Endothelial cell of umbilical vein (primary cell): ENCODE measurements at regions not wholly inside any gene's neighbourhood (a gene's known extent, or its start where the extent isn't known, plus 50 kb on each side); places are given as distances from the start of the nearest gene placed in this dataset.

Experiments
- BruUV-seq: library from RNA; stranded (reverse); fragments of 400-500 nt; replicated peaks from 2 replicates; lab custom pipeline; 2021; lab: Mats Ljungman, UMichigan
- CTCF ChIA-PET: fragments of 300-600, 350-600 bp; sonication (Branson Sonifier 250); formaldehyde crosslinking; loops from one replicate; lab custom pipeline; 2021; ENCODE audit warnings: antibody characterized with exemption, inconsistent platforms; lab: Charles Lee
- POLR2A ChIA-PET: fragments of 300-600, 350-600 bp; sonication (Branson Sonifier 250); formaldehyde crosslinking; loops from one replicate; lab custom pipeline; 2021; ENCODE audit warnings: antibody characterized with exemption, inconsistent platforms; lab: Charles Lee
- DNase-seq: peaks from one replicate; pipeline ENCODE4 v3.0.0-alpha.2; 2011; ENCODE audit warnings: low read depth, low spot score
- FAIRE-seq: peaks from 2 replicates; lab custom pipeline; 2011; peaks lifted over from hg19 to GRCh38; lab: Jason Lieb, UNC
- H2AFZ ChIP-seq: 2 replicates; pipeline ENCODE4 v1.6.0; 2012; ENCODE audit warnings: low read depth, low read length, control low read depth, inconsistent platforms
- H3K27ac ChIP-seq: 2 replicates; pipeline ENCODE4 v1.5.1; 2011; ENCODE audit warnings: low read depth, mild to moderate bottlenecking, control low read depth, low read length, moderate library complexity; ENCODE audit not compliant: insufficient read depth
- H3K27me3 ChIP-seq, 2 experiments: 2 replicates each; pipeline versions ENCODE4 v1.6.0 to v1.6.1; 2011; ENCODE audit warnings: low read length in 2 of 2, mixed read lengths in 1 of 2; ENCODE audit not compliant: control insufficient read depth in 2 of 2, insufficient read depth in 2 of 2
- H3K36me3 ChIP-seq, 2 experiments: 2 replicates in 1 of 2; 3 replicates in 1 of 2; pipeline ENCODE4 v1.5.1; 2011; ENCODE audit warnings: low read length in 2 of 2, mild to moderate bottlenecking in 1 of 2, moderate library complexity in 1 of 2; ENCODE audit not compliant: control insufficient read depth in 2 of 2, insufficient read depth in 2 of 2; ENCODE audit errors: extremely low read depth in 1 of 2
- H3K4me1 ChIP-seq: 3 replicates; pipeline ENCODE4 v1.5.1; 2011; ENCODE audit warnings: mild to moderate bottlenecking, low read length; ENCODE audit not compliant: control insufficient read depth, insufficient read depth; ENCODE audit errors: extremely low read depth
- H3K4me2 ChIP-seq: 2 replicates; pipeline ENCODE4 v1.6.1; 2011; ENCODE audit warnings: low read length, control low read depth, mixed read lengths; ENCODE audit not compliant: insufficient read depth
- H3K4me3 ChIP-seq, 3 experiments: fragments of 200-600 bp in 1 of 3; sonication (generic), shearing (Covaris generic) in 1 of 3; replicated peaks in 1 of 3; 2 replicates each; pipeline ENCODE4 v1.5.1; 2011 to 2016; ENCODE audit warnings: control low read depth in 3 of 3, low read length in 3 of 3, mild to moderate bottlenecking in 2 of 3, inconsistent platforms in 1 of 3, low read depth in 1 of 3, moderate library complexity in 1 of 3; ENCODE audit not compliant: insufficient read depth in 1 of 3
- H3K79me2 ChIP-seq: 2 replicates; pipeline ENCODE4 v1.6.0; 2012; ENCODE audit warnings: low read length, inconsistent platforms; ENCODE audit not compliant: control insufficient read depth, insufficient read depth
- H3K9ac ChIP-seq: replicated peaks from 2 replicates; pipeline ENCODE3; 2011; ENCODE audit warnings: low read length, control low read depth; ENCODE audit not compliant: insufficient read depth; ENCODE audit errors: extremely low read depth
- H3K9me1 ChIP-seq: replicated peaks from 3 replicates; pipeline ENCODE4 v1.6.0; 2011; ENCODE audit warnings: mild to moderate bottlenecking, low read length; ENCODE audit not compliant: control insufficient read depth, insufficient read depth; ENCODE audit errors: extremely low read depth
- H3K9me3 ChIP-seq: replicated peaks from 2 replicates; pipeline ENCODE4 v1.5.1; 2012; ENCODE audit warnings: low read length, inconsistent platforms; ENCODE audit not compliant: control insufficient read depth, insufficient read depth
- H4K20me1 ChIP-seq: replicated peaks from 2 replicates; pipeline ENCODE3; 2011; ENCODE audit warnings: mild to moderate bottlenecking, low read length; ENCODE audit not compliant: control insufficient read depth, insufficient read depth; ENCODE audit errors: extremely low read depth
- CTCF ChIP-seq, 2 donors: IDR thresholded peaks; 1 replicate in 1 of 2; 2 replicates in 1 of 2; pipeline ENCODE4 v1.5.1; 2011; ENCODE audit warnings: low read length in 2 of 2, mild to moderate bottlenecking in 2 of 2, moderate library complexity in 2 of 2, control low read depth in 1 of 2, inconsistent platforms in 1 of 2, low read depth in 1 of 2; ENCODE audit not compliant: insufficient read depth in 1 of 2; ENCODE audit errors: extremely low read depth in 1 of 2
- EZH2 ChIP-seq: IDR thresholded peaks from 2 replicates; pipeline ENCODE4 v1.6.1; 2012; ENCODE audit warnings: borderline replicate concordance, low read depth, mild to moderate bottlenecking, moderate library complexity, low read length, inconsistent platforms; ENCODE audit not compliant: severe bottlenecking
- FOS ChIP-seq: IDR thresholded peaks from 2 replicates; pipeline ENCODE4 v1.6.1; 2011; ENCODE audit warnings: mild to moderate bottlenecking, low read length, moderate library complexity, borderline replicate concordance; ENCODE audit not compliant: insufficient read depth
- GATA2 ChIP-seq: IDR thresholded peaks from 2 replicates; pipeline ENCODE4 v1.7.0; 2011; ENCODE audit warnings: low read depth, mild to moderate bottlenecking, moderate library complexity, mixed read lengths, low read length; ENCODE audit not compliant: insufficient read length, insufficient read depth
- JUN ChIP-seq: IDR thresholded peaks from 2 replicates; pipeline ENCODE4 v1.6.1; 2011; ENCODE audit warnings: borderline replicate concordance, low read depth; ENCODE audit not compliant: insufficient read length, insufficient read depth
- MAX ChIP-seq: IDR thresholded peaks from 2 replicates; pipeline ENCODE4 v1.6.1; 2011; ENCODE audit not compliant: insufficient read depth, insufficient read length
- MYC ChIP-seq: IDR thresholded peaks from one replicate; pipeline ENCODE4 v1.6.1; 2011; ENCODE audit warnings: mild to moderate bottlenecking, low read depth, low read length
- POLR2A ChIP-seq: IDR thresholded peaks from 2 replicates; pipeline ENCODE4 v1.6.1; 2012; ENCODE audit warnings: low read depth, mild to moderate bottlenecking, control low read depth, low read length
- POLR2AphosphoS5 ChIP-seq: IDR thresholded peaks from 2 replicates; pipeline ENCODE4 v1.6.1; 2012; ENCODE audit warnings: low read depth, mild to moderate bottlenecking, control low read depth, low read length, moderate library complexity; ENCODE audit not compliant: insufficient read depth
- dilution Hi-C: fragments of 300-500 bp; cut with MboI; formaldehyde crosslinking; loops from one replicate; pipeline ENCODE4 v1.15.0; 2019; ENCODE audit warnings: low sequenced_read_pairs; ENCODE audit not compliant: extremely low pct_ligation_motif_present
- intact Hi-C: fragments of 100-400 bp; cut with micrococcal nuclease; formaldehyde crosslinking; loops from one replicate; pipeline ENCODE4 v1.10.0; 2022

- Histone ChIP-seq H3K4me1 (no peaks in the 10 kb centered on the region), H3K27me3 (no peaks in the 10 kb centered on the region), H2AFZ (no peak overlapping the region), H3K4me2 (no peak overlapping the region), H3K9me3 (no peaks in the 10 kb centered on the region), H3K27ac (no peak overlapping the region), H3K9me1 (no peaks in the 10 kb centered on the region), H3K4me3 (no peak overlapping the region), H3K79me2 (no peaks in the 10 kb centered on the region), H3K9ac (no peak overlapping the region), H3K36me3 (no peaks in the 10 kb centered on the region), H4K20me1 (no peaks in the 10 kb centered on the region)
- TF ChIP-seq POLR2A (no peak), JUN (no peak), MYC (no peak)
- dilution Hi-C loops (no loop called here), intact Hi-C loops (no loop called here)
- ChIA-PET POLR2A (no interaction called here), CTCF (no interaction called here)
- DNase-seq (no peak), FAIRE-seq (no peak)
- BruUV-seq = no TSS peak
These were observed 54.9 kb upstream of the C4orf54 start for GRCh38 chr4:99712530-99712929.

GRCh38 chr4:99712099-99712498, 54.5 kb upstream of the C4orf54 start:
- no peak for FAIRE-seq
- Histone ChIP-seq H3K27me3 (no peaks in the 10 kb centered on the region), H3K27ac (no peak overlapping the region), H3K4me1 (no peaks in the 10 kb centered on the region), H3K4me2 (no peak overlapping the region), H3K36me3 (no peaks in the 10 kb centered on the region), H2AFZ (no peak overlapping the region), H3K9ac (no peak overlapping the region), H3K9me3 (no peaks in the 10 kb centered on the region), H3K4me3 (no peak overlapping the region), H3K9me1 (no peaks in the 10 kb centered on the region), H4K20me1 (no peaks in the 10 kb centered on the region), H3K79me2 (no peaks in the 10 kb centered on the region)
- dilution Hi-C loops = no loop called here
- BruUV-seq = no TSS peak
- POLR2A ChIA-PET = no interaction called here
- CTCF ChIA-PET = no interaction called here
- intact Hi-C loops = no loop called here
- DNase-seq = no peak
- TF ChIP-seq POLR2AphosphoS5 (no peak), EZH2 (no peak), POLR2A (no peak), MAX (no peak), GATA2 (no peak), CTCF (IDR thresholded peaks at IDR 0.05; ENCODE audit: extremely low read depth in 1 of 2, insufficient read depth in 1 of 2, low read depth in 1 of 2, low read length in 2 of 2) (no peak), JUN (no peak), MYC (no peak), FOS (no peak)
